ENCODE measurements at regions not wholly inside any gene's neighbourhood (a gene's known extent, or its start where the extent isn't known, plus 50 kb on each side); places are given as distances from the start of the nearest gene placed in this dataset.

- TF ChIP-seq ZNF660 (tag by site-specific recombination; IDR thresholded peaks at IDR 0.05) (no peak), REST (tag by site-specific recombination; IDR thresholded peaks at IDR 0.05) (no peak)
These were observed 449.7 kb upstream of the USP15 start for GRCh38 chr12:61810486-61810885.

All from HEK293 (cell line).